A549 (cell line): ENCODE measurements at regions not wholly inside any gene's neighbourhood (a gene's known extent, or its start where the extent isn't known, plus 50 kb on each side); places are given as distances from the start of the nearest gene placed in this dataset.

Experiments used
- ATAC-seq, 2 experiments: fragments of 200-7000 bp in 1 of 2; fragments of >200 bp in 1 of 2; cut with Nextera tagmentation in 1 of 2; cut with Tn5 transposase in 1 of 2; 3 replicates each; pipeline versions ENCODE4 v1.8.0 to v1.9.1; 2018 to 2020; ENCODE audit warnings: mild to moderate bottlenecking in 1 of 2, moderate library complexity in 1 of 2
- CTCF ChIA-PET: fragments of 300-600 bp; sonication (Branson Sonifier 250); formaldehyde crosslinking; extraction: SDS; loops from one replicate; lab custom pipeline; 2021; ENCODE audit warnings: antibody characterized with exemption, inconsistent platforms; lab: Yijun Ruan, JAX
- POLR2A ChIA-PET: fragments of 350-600 bp; formaldehyde crosslinking; extraction: SDS; loops from one replicate; lab custom pipeline; 2021; ENCODE audit warnings: antibody characterized with exemption, inconsistent platforms; lab: Yijun Ruan, JAX
- DNase-seq, 2 experiments: peaks; one replicate each; pipeline versions ENCODE4 v3.0.0 to v3.0.0-alpha.2; 2011 to 2016; ENCODE audit warnings: low read depth in 1 of 2, low spot score in 1 of 2
- FAIRE-seq: peaks from 2 replicates; lab custom pipeline; 2011; peaks lifted over from hg19 to GRCh38; lab: Jason Lieb, UNC
- H3K27ac ChIP-seq, 2 experiments: fragments of >200 bp; sonication (Bioruptor Twin); formaldehyde crosslinking; 3 replicates each; pipeline ENCODE4 v1.5.1; 2016 to 2017
- H3K4me1 ChIP-seq: fragments of >200 bp; sonication (Bioruptor Twin); formaldehyde crosslinking; 3 replicates; pipeline ENCODE4 v1.6.1; 2016
- H3K4me2 ChIP-seq: fragments of >200 bp; sonication (Bioruptor Twin); formaldehyde crosslinking; 3 replicates; pipeline ENCODE4 v1.6.1; 2016
- H3K4me3 ChIP-seq: fragments of >200 bp; sonication (Bioruptor Twin); formaldehyde crosslinking; 3 replicates; pipeline ENCODE4 v1.5.1; 2016
- H3K9me3 ChIP-seq: fragments of >200 bp; sonication (Bioruptor Twin); formaldehyde crosslinking; 3 replicates; pipeline ENCODE4 v1.6.1; 2016
- CHD4 ChIP-seq: fragments of 200-600 bp; sonication (generic); IDR thresholded peaks from 2 replicates; pipeline ENCODE4 v1.6.1; 2016; ENCODE audit warnings: antibody characterized with exemption, mild to moderate bottlenecking, borderline replicate concordance
- ESRRA ChIP-seq: fragments of 150-350 bp; IDR thresholded peaks from 2 replicates; pipeline ENCODE4 v1.6.1; 2014; ENCODE audit warnings: mild to moderate bottlenecking, low read length, borderline replicate concordance
- FOSB ChIP-seq: fragments of 250-450 bp; sonication (Bioruptor Pico); IDR thresholded peaks from 2 replicates; pipeline ENCODE4 v1.5.0; 2020; ENCODE audit warnings: mild to moderate bottlenecking, moderate library complexity
- GATA3 ChIP-seq: IDR thresholded peaks from 2 replicates; pipeline ENCODE4 v1.6.1; 2012; ENCODE audit warnings: borderline replicate concordance
- HDAC2 ChIP-seq: fragments of 200-600 bp; sonication (generic); IDR thresholded peaks from 2 replicates; pipeline ENCODE4 v1.6.1; 2016
- HOXA7 ChIP-seq: fragments of 250-450 bp; sonication (Bioruptor Pico); IDR thresholded peaks from 2 replicates; pipeline ENCODE4 v1.5.0; 2020; ENCODE audit warnings: mild to moderate bottlenecking, moderate library complexity
- HOXB13 ChIP-seq: fragments of 250-450 bp; sonication (Bioruptor Pico); IDR thresholded peaks from 2 replicates; pipeline ENCODE4 v1.5.0; 2020; ENCODE audit warnings: low read depth, mild to moderate bottlenecking, moderate library complexity
- HOXB5 ChIP-seq: fragments of 250-450 bp; sonication (Bioruptor Pico); IDR thresholded peaks from 2 replicates; pipeline ENCODE4 v1.5.0; 2020; ENCODE audit warnings: mild to moderate bottlenecking, moderate library complexity
- NR3C1 ChIP-seq: fragments of >200 bp; sonication (Bioruptor Twin); formaldehyde crosslinking; IDR thresholded peaks from 3 replicates; pipeline ENCODE4 v1.6.1; 2017
- POLR2A ChIP-seq: IDR thresholded peaks from 2 replicates; pipeline ENCODE4 v1.6.1; 2012; ENCODE audit warnings: mild to moderate bottlenecking, low read length
- POLR2AphosphoS2 ChIP-seq: conservative IDR thresholded peaks from 2 replicates; pipeline ENCODE4 v1.6.1; 2012; ENCODE audit warnings: low read length, improper control_type of control experiment, inconsistent platforms
- RAD21 ChIP-seq, 2 experiments: fragments of >200 bp in 1 of 2; sonication (Bioruptor Twin) in 1 of 2; formaldehyde crosslinking in 1 of 2; IDR thresholded peaks in 1 of 2; conservative IDR thresholded peaks in 1 of 2; 2 replicates in 1 of 2; 3 replicates in 1 of 2; pipeline ENCODE4 v1.6.1; 2012 to 2018; ENCODE audit warnings: inconsistent platforms in 1 of 2
- RFX5 ChIP-seq: fragments of 450-650 bp; IDR thresholded peaks from 2 replicates; pipeline ENCODE4 v1.7.1; 2014; ENCODE audit warnings: antibody characterized with exemption, mild to moderate bottlenecking, moderate library complexity
- SREBF2 ChIP-seq: fragments of 450-650 bp; IDR thresholded peaks from 2 replicates; pipeline ENCODE4 v1.6.1; 2014; ENCODE audit warnings: mild to moderate bottlenecking, moderate library complexity
- TP53 ChIP-seq: fragments of 250-450 bp; sonication (Bioruptor Pico); IDR thresholded peaks from 2 replicates; pipeline ENCODE4 v1.5.0; 2021; ENCODE audit warnings: mild to moderate bottlenecking, moderate library complexity
- ZC3H11A ChIP-seq: fragments of 450-650 bp; IDR thresholded peaks from 2 replicates; pipeline ENCODE4 v1.6.1; 2014; ENCODE audit warnings: antibody characterized with exemption, mild to moderate bottlenecking
- WGBS: methylation state at CpG from one replicate; pipeline ENCODE4 v1.1.6; 2017; ENCODE audit errors: missing lambda C conversion rate; 5-methylcytosine and 5-hydroxymethylcytosine counted together
- TF ChIP-seq, protein P1 (sequence below): fragments of 200-600 bp; sonication (generic); IDR thresholded peaks from 2 replicates; pipeline ENCODE4 v1.6.1; 2016; ENCODE audit warnings: antibody characterized with exemption, mild to moderate bottlenecking, moderate library complexity
- TF ChIP-seq, protein P2 (sequence below): IDR thresholded peaks from 2 replicates; pipeline ENCODE4 v1.6.1; 2012
- TF ChIP-seq, protein P3 (sequence below): fragments of 450-650 bp; IDR thresholded peaks from 2 replicates; pipeline ENCODE4 v1.6.1; 2014; ENCODE audit warnings: antibody characterized with exemption
- TF ChIP-seq, protein P4 (sequence below): fragments of >200 bp; sonication (Bioruptor Twin); formaldehyde crosslinking; IDR thresholded peaks from 3 replicates; pipeline ENCODE4 v1.6.1; 2016
- TF ChIP-seq, protein P5 (sequence below): fragments of 150-350 bp; IDR thresholded peaks from 2 replicates; pipeline ENCODE4 v1.6.1; 2014; ENCODE audit warnings: low read depth, mild to moderate bottlenecking, low read length
- TF ChIP-seq, protein P6 (sequence below): IDR thresholded peaks from 2 replicates; pipeline ENCODE4 v1.6.1; 2012

DNA sequence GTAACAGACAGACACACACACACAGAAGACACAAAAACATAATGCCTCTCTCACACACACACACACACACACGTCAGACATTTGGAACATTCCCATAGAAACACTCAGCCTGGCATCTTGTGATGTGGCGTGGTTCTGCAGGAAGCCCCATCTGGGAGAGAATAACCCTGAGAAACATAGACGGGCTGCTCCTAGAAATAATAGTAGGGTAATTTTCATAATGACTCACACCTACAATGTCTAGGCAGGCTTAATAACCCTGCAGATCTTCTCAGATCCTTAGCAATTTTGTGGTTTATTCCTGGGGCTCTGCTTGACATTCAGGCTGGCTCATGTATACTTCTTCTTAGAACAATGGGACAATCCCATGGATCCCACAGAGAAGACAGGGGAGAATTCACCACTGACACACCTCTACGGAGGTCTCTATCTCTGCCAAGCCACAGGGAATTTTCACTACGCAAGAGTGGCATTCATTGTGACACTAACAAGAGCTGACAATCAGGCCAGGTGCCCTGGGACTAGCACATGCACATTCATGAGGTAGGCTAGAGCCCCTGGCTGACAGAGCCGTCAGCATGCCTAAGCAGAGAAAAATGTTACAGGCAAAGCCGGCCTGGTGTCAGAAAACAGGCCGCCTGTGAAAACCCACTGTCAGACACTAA, 631.5 kb upstream of the TSPY4 start:
- DNase-seq (no peak), ATAC-seq (no peak), FAIRE-seq (no peak)
- no peaks in the 10 kb centered on the region for H3K4me1 ChIP-seq
- TF ChIP-seq, protein P1, sequence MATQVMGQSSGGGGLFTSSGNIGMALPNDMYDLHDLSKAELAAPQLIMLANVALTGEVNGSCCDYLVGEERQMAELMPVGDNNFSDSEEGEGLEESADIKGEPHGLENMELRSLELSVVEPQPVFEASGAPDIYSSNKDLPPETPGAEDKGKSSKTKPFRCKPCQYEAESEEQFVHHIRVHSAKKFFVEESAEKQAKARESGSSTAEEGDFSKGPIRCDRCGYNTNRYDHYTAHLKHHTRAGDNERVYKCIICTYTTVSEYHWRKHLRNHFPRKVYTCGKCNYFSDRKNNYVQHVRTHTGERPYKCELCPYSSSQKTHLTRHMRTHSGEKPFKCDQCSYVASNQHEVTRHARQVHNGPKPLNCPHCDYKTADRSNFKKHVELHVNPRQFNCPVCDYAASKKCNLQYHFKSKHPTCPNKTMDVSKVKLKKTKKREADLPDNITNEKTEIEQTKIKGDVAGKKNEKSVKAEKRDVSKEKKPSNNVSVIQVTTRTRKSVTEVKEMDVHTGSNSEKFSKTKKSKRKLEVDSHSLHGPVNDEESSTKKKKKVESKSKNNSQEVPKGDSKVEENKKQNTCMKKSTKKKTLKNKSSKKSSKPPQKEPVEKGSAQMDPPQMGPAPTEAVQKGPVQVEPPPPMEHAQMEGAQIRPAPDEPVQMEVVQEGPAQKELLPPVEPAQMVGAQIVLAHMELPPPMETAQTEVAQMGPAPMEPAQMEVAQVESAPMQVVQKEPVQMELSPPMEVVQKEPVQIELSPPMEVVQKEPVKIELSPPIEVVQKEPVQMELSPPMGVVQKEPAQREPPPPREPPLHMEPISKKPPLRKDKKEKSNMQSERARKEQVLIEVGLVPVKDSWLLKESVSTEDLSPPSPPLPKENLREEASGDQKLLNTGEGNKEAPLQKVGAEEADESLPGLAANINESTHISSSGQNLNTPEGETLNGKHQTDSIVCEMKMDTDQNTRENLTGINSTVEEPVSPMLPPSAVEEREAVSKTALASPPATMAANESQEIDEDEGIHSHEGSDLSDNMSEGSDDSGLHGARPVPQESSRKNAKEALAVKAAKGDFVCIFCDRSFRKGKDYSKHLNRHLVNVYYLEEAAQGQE, result no peak
- no peak for TF ChIP-seq ZC3H11A
- TF ChIP-seq TP53 (CRISPR knock-in tag), result no peak
- TF ChIP-seq SREBF2, result no peak
- TF ChIP-seq, protein P2, sequence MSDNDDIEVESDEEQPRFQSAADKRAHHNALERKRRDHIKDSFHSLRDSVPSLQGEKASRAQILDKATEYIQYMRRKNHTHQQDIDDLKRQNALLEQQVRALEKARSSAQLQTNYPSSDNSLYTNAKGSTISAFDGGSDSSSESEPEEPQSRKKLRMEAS, result no peak
- TF ChIP-seq HOXB5, result no peak
- TF ChIP-seq, protein P3, sequence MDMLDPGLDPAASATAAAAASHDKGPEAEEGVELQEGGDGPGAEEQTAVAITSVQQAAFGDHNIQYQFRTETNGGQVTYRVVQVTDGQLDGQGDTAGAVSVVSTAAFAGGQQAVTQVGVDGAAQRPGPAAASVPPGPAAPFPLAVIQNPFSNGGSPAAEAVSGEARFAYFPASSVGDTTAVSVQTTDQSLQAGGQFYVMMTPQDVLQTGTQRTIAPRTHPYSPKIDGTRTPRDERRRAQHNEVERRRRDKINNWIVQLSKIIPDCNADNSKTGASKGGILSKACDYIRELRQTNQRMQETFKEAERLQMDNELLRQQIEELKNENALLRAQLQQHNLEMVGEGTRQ, result no peak
- TF ChIP-seq FOSB (CRISPR knock-in tag), result no peak
- no peak overlapping the region for H3K27ac ChIP-seq
- ChIA-PET POLR2A (no interaction called here), CTCF (no interaction called here)
- H3K9me3 ChIP-seq, result no peaks in the 10 kb centered on the region
- 6% methylated on average over 4 of the region's 8 CpGs for WGBS
- no peak overlapping the region for H3K4me2 ChIP-seq
- H3K4me3 ChIP-seq, result no peak overlapping the region

DNA sequence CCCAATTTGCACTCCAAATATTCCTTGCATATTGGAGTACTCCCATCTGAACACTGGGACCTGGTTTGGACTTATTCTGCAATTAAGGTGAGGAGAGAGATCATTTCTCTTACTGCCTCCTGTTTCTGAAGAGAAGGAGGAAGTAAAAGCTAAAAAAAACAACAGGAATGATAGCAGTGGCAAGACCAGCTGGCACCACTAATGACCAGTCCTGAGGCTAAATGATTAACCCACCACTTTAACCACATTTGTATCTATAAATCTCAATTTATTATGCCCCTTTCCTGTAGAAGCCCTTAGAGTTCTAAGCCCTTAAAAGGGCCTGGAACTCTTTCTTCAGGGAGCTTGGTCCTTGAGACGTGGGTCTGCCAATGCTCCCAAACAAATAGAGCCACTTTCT, 625.0 kb upstream of the TSPY4 start:
- POLR2A ChIA-PET, result no interaction called here
- 0% methylated on average over 1 of the region's 1 CpG for WGBS
- DNase-seq, result no peak
- no peak overlapping the region for H3K27ac ChIP-seq
- TF ChIP-seq HDAC2, result no peak
- no peak for TF ChIP-seq RAD21 (conservative IDR thresholded peaks at IDR 0.05 in 1 of 2, IDR thresholded peaks at IDR 0.05 in 1 of 2)
- TF ChIP-seq, protein P1, result no peak
- TF ChIP-seq, protein P3, result no peak
- TF ChIP-seq GATA3, result no peak
- TF ChIP-seq HOXB5, result no peak
- TF ChIP-seq RFX5, result no peak
- no peak for TF ChIP-seq NR3C1
- no peak for TF ChIP-seq ESRRA
- TF ChIP-seq HOXA7, result no peak
- no peak for TF ChIP-seq CHD4
- TF ChIP-seq, protein P4, sequence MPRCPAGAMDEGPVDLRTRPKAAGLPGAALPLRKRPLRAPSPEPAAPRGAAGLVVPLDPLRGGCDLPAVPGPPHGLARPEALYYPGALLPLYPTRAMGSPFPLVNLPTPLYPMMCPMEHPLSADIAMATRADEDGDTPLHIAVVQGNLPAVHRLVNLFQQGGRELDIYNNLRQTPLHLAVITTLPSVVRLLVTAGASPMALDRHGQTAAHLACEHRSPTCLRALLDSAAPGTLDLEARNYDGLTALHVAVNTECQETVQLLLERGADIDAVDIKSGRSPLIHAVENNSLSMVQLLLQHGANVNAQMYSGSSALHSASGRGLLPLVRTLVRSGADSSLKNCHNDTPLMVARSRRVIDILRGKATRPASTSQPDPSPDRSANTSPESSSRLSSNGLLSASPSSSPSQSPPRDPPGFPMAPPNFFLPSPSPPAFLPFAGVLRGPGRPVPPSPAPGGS, result no peak
- TF ChIP-seq POLR2A, result no peak
- no peak for TF ChIP-seq POLR2AphosphoS2
- TF ChIP-seq HOXB13 (CRISPR knock-in tag), result no peak
- TF ChIP-seq, protein P5, sequence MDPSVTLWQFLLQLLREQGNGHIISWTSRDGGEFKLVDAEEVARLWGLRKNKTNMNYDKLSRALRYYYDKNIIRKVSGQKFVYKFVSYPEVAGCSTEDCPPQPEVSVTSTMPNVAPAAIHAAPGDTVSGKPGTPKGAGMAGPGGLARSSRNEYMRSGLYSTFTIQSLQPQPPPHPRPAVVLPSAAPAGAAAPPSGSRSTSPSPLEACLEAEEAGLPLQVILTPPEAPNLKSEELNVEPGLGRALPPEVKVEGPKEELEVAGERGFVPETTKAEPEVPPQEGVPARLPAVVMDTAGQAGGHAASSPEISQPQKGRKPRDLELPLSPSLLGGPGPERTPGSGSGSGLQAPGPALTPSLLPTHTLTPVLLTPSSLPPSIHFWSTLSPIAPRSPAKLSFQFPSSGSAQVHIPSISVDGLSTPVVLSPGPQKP, result no peak
- TF ChIP-seq, protein P6, sequence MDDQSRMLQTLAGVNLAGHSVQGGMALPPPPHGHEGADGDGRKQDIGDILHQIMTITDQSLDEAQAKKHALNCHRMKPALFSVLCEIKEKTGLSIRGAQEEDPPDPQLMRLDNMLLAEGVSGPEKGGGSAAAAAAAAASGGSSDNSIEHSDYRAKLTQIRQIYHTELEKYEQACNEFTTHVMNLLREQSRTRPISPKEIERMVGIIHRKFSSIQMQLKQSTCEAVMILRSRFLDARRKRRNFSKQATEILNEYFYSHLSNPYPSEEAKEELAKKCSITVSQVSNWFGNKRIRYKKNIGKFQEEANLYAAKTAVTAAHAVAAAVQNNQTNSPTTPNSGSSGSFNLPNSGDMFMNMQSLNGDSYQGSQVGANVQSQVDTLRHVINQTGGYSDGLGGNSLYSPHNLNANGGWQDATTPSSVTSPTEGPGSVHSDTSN, result no peak
- TF ChIP-seq, all 56 proteins: peak for 0
- H3K4me3 ChIP-seq, result no peak overlapping the region
- FAIRE-seq (no peak), ATAC-seq (no peak)
- H3K4me1 ChIP-seq, result no peaks in the 10 kb centered on the region
- CTCF ChIA-PET, result no interaction called here
- no peaks in the 10 kb centered on the region for H3K9me3 ChIP-seq
- no peak overlapping the region for H3K4me2 ChIP-seq
